RWPE1 (cell line): ENCODE measurements at regions not wholly inside any gene's neighbourhood (a gene's known extent, or its start where the extent isn't known, plus 50 kb on each side); places are given as distances from the start of the nearest gene placed in this dataset.

Source experiments
- CTCF ChIA-PET: fragments of 350-600 bp; sonication (Branson Sonifier 250); formaldehyde crosslinking; extraction: SDS; loops from one replicate; lab custom pipeline; 2021; lab: Yijun Ruan, JAX
- POLR2A ChIA-PET: fragments of 400-600 bp; formaldehyde crosslinking; extraction: SDS; loops from one replicate; lab custom pipeline; 2020; ENCODE audit warnings: antibody characterized with exemption; ENCODE audit not compliant: low non-redundant PET; lab: Yijun Ruan, JAX
- DNase-seq: peaks from one replicate; pipeline ENCODE4 v3.0.0; 2012; ENCODE audit warnings: low spot score
- H3K27ac ChIP-seq: fragments of 450-650 bp; 2 replicates; pipeline ENCODE4 v1.5.1; 2017
- CTCF ChIP-seq: fragments of 450-650 bp; conservative IDR thresholded peaks from 2 replicates; pipeline ENCODE4 v1.5.1; 2017; ENCODE audit warnings: low read depth, mild to moderate bottlenecking

- TF ChIP-seq CTCF: no peak
- H3K27ac ChIP-seq: no peak overlapping the region
- no peak for DNase-seq
- POLR2A ChIA-PET: no interaction called here
- CTCF ChIA-PET: no interaction called here
Measured at GRCh38 chr10:105506262-105506661, 865.2 kb downstream of the SORCS3 start.

- POLR2A ChIA-PET: no interaction called here
- CTCF ChIA-PET: no interaction called here
Measured at GRCh38 chr10:105503714-105504113, 862.6 kb downstream of the SORCS3 start.

GRCh38 chr10:105502058-105502457, 861.0 kb downstream of the SORCS3 start:
- no peak for TF ChIP-seq CTCF
- POLR2A ChIA-PET: no interaction called here
- CTCF ChIA-PET: no interaction called here
- DNase-seq: no peak
- H3K27ac ChIP-seq: no peak overlapping the region

More at GRCh38 chr10:105503714-105504113, 862.6 kb downstream of the SORCS3 start:
- H3K27ac ChIP-seq: no peak overlapping the region
- no peak for DNase-seq
- TF ChIP-seq CTCF: no peak

DNA sequence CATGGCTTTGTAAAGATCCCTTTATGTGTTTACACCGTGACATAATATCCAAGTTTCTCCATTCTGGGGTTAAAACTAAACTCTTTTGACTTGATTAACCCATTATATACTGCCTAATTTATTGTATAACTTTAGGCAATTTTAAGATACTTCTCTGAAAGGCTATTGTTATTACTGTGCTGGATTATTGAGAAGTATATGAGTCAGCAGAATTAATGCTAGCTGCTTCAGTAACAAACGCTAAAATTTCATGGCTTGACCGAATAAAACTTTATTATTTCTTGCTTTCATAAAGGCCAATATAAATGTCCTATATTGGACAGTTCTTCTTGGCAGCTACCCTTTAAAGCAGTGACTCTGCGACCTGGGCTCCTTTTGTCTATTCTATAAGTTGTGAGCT, 853.9 kb downstream of the SORCS3 start:
- no peak for TF ChIP-seq CTCF
- H3K27ac ChIP-seq: no peak overlapping the region
- ChIA-PET POLR2A (no interaction called here), CTCF (no interaction called here)
- DNase-seq: no peak

DNA sequence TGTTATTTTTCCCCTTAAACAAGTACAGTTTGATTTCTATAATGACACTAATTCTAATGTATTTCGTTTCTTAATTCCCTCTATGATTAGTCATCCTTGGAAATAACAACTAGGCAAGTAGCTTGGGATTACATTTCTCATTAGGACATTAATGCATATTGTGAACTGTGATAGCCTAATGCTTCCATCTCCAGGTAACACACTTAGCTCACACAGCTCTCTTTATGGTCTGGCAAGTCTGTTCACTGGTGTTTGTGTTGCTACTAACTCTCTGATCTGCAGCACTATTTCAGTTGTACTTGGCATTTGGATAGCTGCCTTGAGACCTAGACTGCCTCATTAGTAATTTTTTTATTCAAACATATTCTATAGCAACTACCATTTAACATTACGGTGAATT, 853.2 kb downstream of the SORCS3 start:
- ChIA-PET POLR2A (no interaction called here), CTCF (no interaction called here)
- DNase-seq: no peak
- no peak overlapping the region for H3K27ac ChIP-seq
- no peak for TF ChIP-seq CTCF

DNA sequence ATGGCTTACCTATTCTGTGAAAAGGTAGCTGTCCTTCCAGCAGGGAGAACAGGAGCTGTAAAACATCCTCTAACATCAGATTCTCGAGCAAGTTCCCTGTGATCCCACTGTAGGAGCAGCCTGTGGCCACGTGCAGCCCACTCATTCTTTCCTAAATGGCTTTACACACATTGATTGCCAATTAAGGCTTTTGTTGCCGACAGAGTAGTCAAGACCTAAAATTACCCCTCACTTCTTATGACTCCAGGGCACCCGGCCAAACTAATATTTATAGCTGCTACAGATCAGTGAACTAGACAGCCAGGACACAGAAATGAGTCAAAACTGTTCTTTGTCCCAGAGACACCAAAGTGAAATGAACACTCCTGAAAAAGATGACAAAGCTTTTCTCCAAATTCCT, 832.1 kb downstream of the SORCS3 start:
- POLR2A ChIA-PET: no interaction called here
- no peak for TF ChIP-seq CTCF
- DNase-seq: no peak
- CTCF ChIA-PET: no interaction called here
- H3K27ac ChIP-seq: no peak overlapping the region

GRCh38 chr10:105468759-105469158, 827.7 kb downstream of the SORCS3 start:
- no peak for DNase-seq
- POLR2A ChIA-PET: no interaction called here
- CTCF ChIA-PET: no interaction called here
- no peak overlapping the region for H3K27ac ChIP-seq
- TF ChIP-seq CTCF: no peak
